OCI-LY1 (cell line): ENCODE measurements at regions not wholly inside any gene's neighbourhood (a gene's known extent, or its start where the extent isn't known, plus 50 kb on each side); places are given as distances from the start of the nearest gene placed in this dataset.

Experiments used
- H2AFZ ChIP-seq: fragments of 200-600 bp; sonication (generic), shearing (Covaris generic); 2 replicates; pipeline ENCODE4 v1.6.0; 2014; ENCODE audit warnings: antibody characterized with exemption, mild to moderate bottlenecking, low read length
- H3F3A ChIP-seq: fragments of 200-600 bp; sonication (generic), shearing (Covaris generic); 2 replicates; pipeline ENCODE4 v1.6.0; 2014; ENCODE audit warnings: mild to moderate bottlenecking, antibody characterized with exemption, low read length, moderate library complexity; ENCODE audit not compliant: insufficient read depth
- H3K27ac ChIP-seq: fragments of 200-600 bp; sonication (generic); 2 replicates; pipeline ENCODE4 v1.5.1; 2014; ENCODE audit warnings: low read length, mixed run types, mild to moderate bottlenecking, low read depth; ENCODE audit not compliant: poor library complexity, severe bottlenecking
- H3K27me3 ChIP-seq: fragments of 200-600 bp; sonication (generic); 2 replicates; pipeline ENCODE4 v1.6.0; 2014; ENCODE audit warnings: antibody characterized with exemption, mild to moderate bottlenecking, low read length, moderate library complexity; ENCODE audit not compliant: insufficient read depth
- H3K36me3 ChIP-seq: fragments of 200-600 bp; sonication (generic); 2 replicates; pipeline ENCODE4 v1.6.1; 2014; ENCODE audit warnings: mild to moderate bottlenecking, antibody characterized with exemption, low read length, moderate library complexity, mixed read lengths; ENCODE audit not compliant: insufficient read depth
- H3K4me1 ChIP-seq: fragments of 200-600 bp; sonication (generic); 2 replicates; pipeline ENCODE4 v1.5.1; 2014; ENCODE audit warnings: mild to moderate bottlenecking, low read length, moderate library complexity; ENCODE audit not compliant: insufficient read depth, severe bottlenecking
- H3K4me2 ChIP-seq: fragments of 200-600 bp; sonication (generic), shearing (Covaris generic); 2 replicates; pipeline ENCODE4 v1.6.1; 2014; ENCODE audit warnings: low read length
- H3K4me3 ChIP-seq: fragments of 200-600 bp; sonication (generic); 2 replicates; pipeline ENCODE4 v1.5.1; 2014; ENCODE audit warnings: low read length, low read depth, mild to moderate bottlenecking, mixed read lengths; ENCODE audit not compliant: poor library complexity, severe bottlenecking
- H3K79me2 ChIP-seq: fragments of 200-600 bp; shearing (Covaris generic); 2 replicates; pipeline ENCODE4 v1.6.1; 2016; ENCODE audit warnings: mixed run types, low read length, mixed read lengths; ENCODE audit not compliant: insufficient read depth
- H3K9ac ChIP-seq: fragments of 200-600 bp; sonication (generic), shearing (Covaris generic); 2 replicates; pipeline ENCODE4 v1.6.1; 2014; ENCODE audit warnings: mild to moderate bottlenecking, low read length, mixed read lengths
- H3K9me2 ChIP-seq: fragments of 200-600 bp; sonication (generic), shearing (Covaris generic); 2 replicates; pipeline ENCODE4 v1.6.1; 2014; ENCODE audit warnings: low read depth, mild to moderate bottlenecking, low read length, mixed read lengths
- H3K9me3 ChIP-seq: fragments of 200-600 bp; shearing (Covaris generic); 2 replicates; pipeline ENCODE4 v1.6.1; 2014; ENCODE audit warnings: low read length, mixed read lengths
- H4K20me1 ChIP-seq: fragments of 200-600 bp; sonication (generic), shearing (Covaris generic); 2 replicates; pipeline ENCODE4 v1.6.0; 2016; ENCODE audit warnings: mild to moderate bottlenecking, low read length; ENCODE audit not compliant: insufficient read depth
- CTCF ChIP-seq: fragments of 200-600 bp; sonication (generic), shearing (Covaris generic); IDR thresholded peaks from 2 replicates; pipeline ENCODE4 v1.5.1; 2017; ENCODE audit warnings: mild to moderate bottlenecking, antibody characterized with exemption, low read length, moderate library complexity, mixed read lengths
- EZH2 ChIP-seq: fragments of 200-600 bp; sonication (generic), shearing (Covaris generic); IDR thresholded peaks from 2 replicates; pipeline ENCODE4 v1.8.0; 2017; ENCODE audit warnings: borderline replicate concordance, mixed run types, mild to moderate bottlenecking, antibody characterized with exemption, low read length, moderate library complexity, mixed read lengths

GRCh38 chr18:42604820-42605219 lies 510.7 kb downstream of the RIT2 start:
- H3F3A ChIP-seq: no peaks in the 10 kb centered on the region
- no peak overlapping the region for H3K9ac ChIP-seq
- no peak for TF ChIP-seq EZH2
- TF ChIP-seq CTCF: no peak
- no peak overlapping the region for H3K4me3 ChIP-seq
- no peaks in the 10 kb centered on the region for H3K9me3 ChIP-seq
- no peak overlapping the region for H2AFZ ChIP-seq
- H3K4me1 ChIP-seq: no peaks in the 10 kb centered on the region
- no peaks in the 10 kb centered on the region for H4K20me1 ChIP-seq
- no peaks in the 10 kb centered on the region for H3K27me3 ChIP-seq
- no peaks in the 10 kb centered on the region for H3K79me2 ChIP-seq
- H3K9me2 ChIP-seq: no peaks in the 10 kb centered on the region
- H3K36me3 ChIP-seq: no peaks in the 10 kb centered on the region
- H3K4me2 ChIP-seq: no peak overlapping the region
- no peak overlapping the region for H3K27ac ChIP-seq

- no peak overlapping the region for H3K4me3 ChIP-seq
- H3K4me2 ChIP-seq: no peak overlapping the region
- no peaks in the 10 kb centered on the region for H3K27me3 ChIP-seq
- no peaks in the 10 kb centered on the region for H3K9me2 ChIP-seq
- no peak overlapping the region for H3K27ac ChIP-seq
- H3K9ac ChIP-seq: no peak overlapping the region
- no peaks in the 10 kb centered on the region for H3K36me3 ChIP-seq
- H3F3A ChIP-seq: no peaks in the 10 kb centered on the region
- H3K4me1 ChIP-seq: no peaks in the 10 kb centered on the region
- H4K20me1 ChIP-seq: no peaks in the 10 kb centered on the region
- H3K79me2 ChIP-seq: no peaks in the 10 kb centered on the region
- TF ChIP-seq EZH2: no peak
- no peak for TF ChIP-seq CTCF
- no peak overlapping the region for H2AFZ ChIP-seq
- no peaks in the 10 kb centered on the region for H3K9me3 ChIP-seq
These were observed 508.5 kb downstream of the RIT2 start for GRCh38 chr18:42606886-42607495.

GRCh38 chr18:42611134-42611533 lies 504.4 kb downstream of the RIT2 start:
- H3K27ac ChIP-seq: no peak overlapping the region
- H3K27me3 ChIP-seq: no peaks in the 10 kb centered on the region
- H3K4me3 ChIP-seq: no peak overlapping the region
- TF ChIP-seq EZH2 (no peak), CTCF (no peak)
- H3K9me3 ChIP-seq: no peaks in the 10 kb centered on the region
- H3F3A ChIP-seq: no peaks in the 10 kb centered on the region
- H4K20me1 ChIP-seq: no peaks in the 10 kb centered on the region
- no peaks in the 10 kb centered on the region for H3K4me1 ChIP-seq
- H3K9me2 ChIP-seq: no peaks in the 10 kb centered on the region
- H3K4me2 ChIP-seq: no peak overlapping the region
- H3K9ac ChIP-seq: no peak overlapping the region
- no peaks in the 10 kb centered on the region for H3K36me3 ChIP-seq
- no peak overlapping the region for H2AFZ ChIP-seq
- no peaks in the 10 kb centered on the region for H3K79me2 ChIP-seq
